ENCODE measurements at regions not wholly inside any gene's neighbourhood (a gene's known extent, or its start where the extent isn't known, plus 50 kb on each side); places are given as distances from the start of the nearest gene placed in this dataset.

DNA sequence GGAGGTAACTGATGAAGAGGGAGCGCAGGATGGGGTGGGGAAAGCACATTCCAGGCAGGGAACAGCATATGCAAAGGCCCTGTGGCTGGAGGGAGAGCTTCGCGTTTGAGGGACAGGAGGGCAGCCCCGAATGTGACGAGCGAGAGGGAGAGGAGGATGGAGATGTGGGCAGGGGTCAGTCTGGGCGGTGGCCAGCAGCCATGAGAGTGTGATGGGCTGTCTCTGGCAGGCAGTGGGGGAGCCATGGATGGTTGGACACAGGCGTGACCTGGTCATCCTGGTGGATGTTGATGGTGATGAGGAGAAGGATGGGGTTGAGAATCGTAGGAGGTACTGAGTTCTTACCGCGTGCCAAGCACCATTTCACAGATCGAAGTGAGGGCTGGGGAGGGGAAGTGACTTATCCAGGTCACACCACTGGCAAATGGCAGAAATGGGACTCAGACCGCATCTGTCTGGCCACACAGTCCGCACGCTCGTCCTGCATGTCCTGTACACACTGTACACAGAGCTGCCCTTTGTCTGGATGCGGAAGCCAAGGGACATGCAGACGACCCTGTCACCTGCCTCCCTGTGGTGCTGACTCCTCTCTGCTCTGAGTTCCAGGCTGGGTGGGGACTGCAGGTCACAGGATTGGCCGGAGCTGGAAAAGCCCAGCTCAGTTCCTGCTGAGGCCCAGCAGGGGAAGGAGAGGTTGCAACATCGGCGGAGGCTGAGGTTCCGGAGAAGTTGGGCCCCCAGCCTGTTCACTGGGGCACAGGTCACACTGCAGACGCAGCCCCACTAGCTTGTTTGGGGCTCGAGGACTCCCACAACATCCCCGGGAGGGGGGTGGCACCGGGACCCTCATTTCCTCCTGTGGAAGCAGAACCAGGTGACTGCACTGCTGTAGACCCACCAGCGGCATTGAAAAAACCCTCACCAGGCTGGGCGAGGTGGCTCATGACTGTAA, 165.6 kb upstream of the IER5L start:
- TF ChIP-seq, protein P1, sequence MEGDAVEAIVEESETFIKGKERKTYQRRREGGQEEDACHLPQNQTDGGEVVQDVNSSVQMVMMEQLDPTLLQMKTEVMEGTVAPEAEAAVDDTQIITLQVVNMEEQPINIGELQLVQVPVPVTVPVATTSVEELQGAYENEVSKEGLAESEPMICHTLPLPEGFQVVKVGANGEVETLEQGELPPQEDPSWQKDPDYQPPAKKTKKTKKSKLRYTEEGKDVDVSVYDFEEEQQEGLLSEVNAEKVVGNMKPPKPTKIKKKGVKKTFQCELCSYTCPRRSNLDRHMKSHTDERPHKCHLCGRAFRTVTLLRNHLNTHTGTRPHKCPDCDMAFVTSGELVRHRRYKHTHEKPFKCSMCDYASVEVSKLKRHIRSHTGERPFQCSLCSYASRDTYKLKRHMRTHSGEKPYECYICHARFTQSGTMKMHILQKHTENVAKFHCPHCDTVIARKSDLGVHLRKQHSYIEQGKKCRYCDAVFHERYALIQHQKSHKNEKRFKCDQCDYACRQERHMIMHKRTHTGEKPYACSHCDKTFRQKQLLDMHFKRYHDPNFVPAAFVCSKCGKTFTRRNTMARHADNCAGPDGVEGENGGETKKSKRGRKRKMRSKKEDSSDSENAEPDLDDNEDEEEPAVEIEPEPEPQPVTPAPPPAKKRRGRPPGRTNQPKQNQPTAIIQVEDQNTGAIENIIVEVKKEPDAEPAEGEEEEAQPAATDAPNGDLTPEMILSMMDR (IDR thresholded peaks at IDR 0.05; ENCODE audit: control extremely low read depth, extremely low read depth, low read depth, missing control alignments) = no peak
- ChIA-PET POLR2A (no interaction called here), CTCF (no interaction called here)
- DNase-seq (ENCODE audit: extremely low spot score) = no peak

DNA sequence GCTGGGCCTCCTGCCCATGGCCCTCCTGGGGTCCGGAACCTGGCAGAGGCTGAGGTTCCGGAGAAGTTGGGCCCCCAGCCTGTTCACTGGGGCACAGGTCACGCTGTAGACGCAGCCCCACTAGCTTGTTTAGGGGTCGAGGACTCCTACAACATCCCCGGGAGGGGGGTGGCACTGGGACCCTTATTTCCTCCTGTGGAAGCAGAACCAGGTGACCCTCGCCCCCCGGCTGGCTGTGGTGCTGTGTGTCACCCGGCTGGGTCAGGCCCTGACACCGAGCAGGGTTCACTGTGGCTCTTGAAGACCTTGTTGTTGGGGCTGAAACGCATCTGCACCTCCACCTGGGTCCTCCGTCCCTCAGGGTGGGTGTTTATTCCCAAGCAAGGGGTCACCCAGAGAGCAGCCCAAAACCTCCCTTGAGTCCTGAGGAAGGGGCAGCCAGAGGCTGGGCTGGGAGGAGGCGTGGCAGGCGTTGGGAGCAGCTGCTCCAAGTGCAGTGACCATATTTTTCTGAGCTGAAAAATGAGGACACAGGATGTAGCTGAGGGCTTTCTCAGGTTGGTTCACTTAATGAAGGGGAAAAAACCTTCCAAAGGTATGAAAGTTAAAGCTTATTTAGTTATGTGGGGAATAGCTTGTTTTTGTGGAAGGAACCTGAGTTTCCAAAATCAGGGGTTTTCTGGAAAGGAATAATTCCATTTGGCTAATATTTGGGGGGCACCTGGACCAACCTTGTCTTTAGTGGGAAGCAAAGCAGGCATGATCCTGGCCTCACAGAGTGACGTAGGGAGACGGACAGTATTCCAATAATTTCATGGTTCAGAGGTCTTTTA, 164.7 kb upstream of the IER5L start:
- TF ChIP-seq, protein P1 (IDR thresholded peaks at IDR 0.05; ENCODE audit: control extremely low read depth, extremely low read depth, low read depth, missing control alignments) = no peak
- CTCF ChIA-PET = no interaction called here
- POLR2A ChIA-PET = no interaction called here

DNA sequence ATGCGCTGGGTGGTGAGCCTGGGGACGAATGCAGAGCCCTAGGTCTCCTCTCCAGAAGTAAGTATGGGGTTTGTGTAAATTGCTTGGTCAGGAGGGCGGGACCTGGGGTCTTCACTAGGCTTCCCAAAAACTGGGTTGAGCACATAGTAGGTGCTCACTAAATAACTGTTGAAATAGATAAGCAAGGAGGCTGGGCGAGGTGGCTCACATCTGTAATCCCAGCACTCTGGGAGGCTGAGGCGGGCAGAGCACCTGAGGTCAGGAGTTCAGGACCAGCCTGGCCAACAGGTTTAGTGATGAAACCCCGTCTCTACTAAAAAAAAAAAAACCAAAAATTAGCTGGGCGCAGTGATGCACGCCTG, 163.9 kb upstream of the IER5L start:
- CTCF ChIA-PET = no interaction called here
- TF ChIP-seq, protein P1 (IDR thresholded peaks at IDR 0.05; ENCODE audit: control extremely low read depth, extremely low read depth, low read depth, missing control alignments) = no peak
- POLR2A ChIA-PET = no interaction called here
- DNase-seq (ENCODE audit: extremely low spot score) = no peak

More for the DNA sequence above, 164.7 kb upstream of the IER5L start:
- no peak for DNase-seq (ENCODE audit: extremely low spot score)

DNA sequence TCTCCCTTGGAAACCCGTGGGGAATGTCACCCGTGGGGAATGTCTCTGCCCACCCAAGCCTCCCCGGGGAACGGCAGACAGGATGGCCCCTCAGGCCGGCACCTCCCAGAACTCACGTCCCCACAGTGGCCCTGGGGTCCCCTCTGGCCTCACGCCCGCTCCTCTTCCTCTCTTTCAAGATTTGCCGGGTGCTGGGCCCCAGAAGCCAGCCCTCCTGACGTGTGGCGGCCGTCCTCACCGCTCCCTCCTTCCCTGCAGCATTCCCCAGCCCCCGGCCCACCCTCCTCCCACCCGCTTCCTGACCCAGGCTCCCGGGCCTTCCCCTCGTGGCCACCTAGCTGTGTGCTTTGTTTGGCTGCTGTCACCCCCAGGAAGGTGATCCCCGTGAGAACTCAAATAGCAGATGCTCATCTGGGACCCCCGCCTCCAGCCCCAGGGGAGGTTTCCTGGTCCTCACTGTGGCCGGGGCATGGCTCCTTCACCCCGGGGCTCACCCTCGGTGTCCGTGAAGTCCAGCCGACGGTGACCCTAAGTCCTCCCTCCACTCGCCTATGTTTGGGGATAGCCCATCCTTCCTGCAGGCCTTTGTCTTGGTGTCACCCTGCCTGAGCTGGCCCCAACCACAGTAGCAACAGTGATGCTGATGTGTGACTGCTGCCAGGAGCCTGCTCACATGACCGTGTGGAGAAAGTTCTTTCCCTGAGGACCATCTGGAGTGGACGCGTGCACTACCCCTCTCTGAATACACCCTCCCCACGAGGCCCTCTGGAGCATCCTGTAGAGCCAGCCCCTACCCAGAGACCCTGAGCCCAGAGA, 163.3 kb upstream of the IER5L start:
- CTCF ChIA-PET = no interaction called here
- TF ChIP-seq, protein P1 (IDR thresholded peaks at IDR 0.05; ENCODE audit: control extremely low read depth, extremely low read depth, low read depth, missing control alignments) = no peak
- POLR2A ChIA-PET = no interaction called here

DNA sequence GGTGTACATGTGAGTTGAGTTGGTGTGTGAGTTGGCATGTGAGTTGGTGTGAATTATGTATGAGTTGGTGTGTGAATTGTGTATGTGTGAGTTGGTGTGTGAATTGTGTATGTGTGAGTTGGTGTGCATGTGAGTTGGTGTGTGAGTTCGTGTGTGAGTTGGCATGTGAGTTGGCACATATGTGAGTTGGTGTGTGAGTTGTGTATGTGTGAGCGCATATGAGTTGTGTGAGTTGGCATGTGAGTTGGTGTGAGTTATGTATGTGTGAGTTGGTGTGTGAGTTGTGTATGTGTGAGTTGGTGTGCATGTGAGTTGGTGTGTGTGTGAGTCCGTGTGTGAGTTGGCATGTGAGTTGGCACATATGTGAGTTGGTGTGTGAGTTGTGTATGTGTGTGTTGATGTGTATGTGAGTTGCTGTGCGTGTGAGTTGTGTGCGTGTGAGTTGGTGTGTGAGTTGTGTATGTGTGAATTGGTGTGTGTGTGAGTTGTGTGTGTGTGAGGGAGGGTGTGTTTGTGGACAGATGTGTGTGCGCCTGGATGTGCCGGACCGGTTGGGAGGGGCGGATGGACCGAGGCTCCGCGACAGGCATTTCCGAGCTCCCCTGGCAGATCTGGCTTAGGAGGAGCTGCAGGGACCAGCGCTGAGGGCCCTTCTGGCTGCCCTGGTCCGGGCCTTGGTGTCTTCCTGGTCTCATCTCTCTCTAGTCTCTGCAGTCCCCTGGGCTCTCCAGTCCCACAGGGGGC, 162.5 kb upstream of the IER5L start:
- DNase-seq (ENCODE audit: extremely low spot score) = no peak
- ChIA-PET POLR2A (no interaction called here), CTCF (no interaction called here)
- TF ChIP-seq, protein P1 (IDR thresholded peaks at IDR 0.05; ENCODE audit: control extremely low read depth, extremely low read depth, low read depth, missing control alignments) = no peak

More for the DNA sequence above, 163.3 kb upstream of the IER5L start:
- DNase-seq (ENCODE audit: extremely low spot score) = no peak
